Medulla oblongata (tissue), 1 donor: ENCODE measurements at regions not wholly inside any gene's neighbourhood (a gene's known extent, or its start where the extent isn't known, plus 50 kb on each side); places are given as distances from the start of the nearest gene placed in this dataset.

Source experiments
- DNase-seq: peaks from one replicate; pipeline ENCODE4 v3.0.0-alpha.2; 2015; ENCODE audit errors: extremely low spot score

DNA sequence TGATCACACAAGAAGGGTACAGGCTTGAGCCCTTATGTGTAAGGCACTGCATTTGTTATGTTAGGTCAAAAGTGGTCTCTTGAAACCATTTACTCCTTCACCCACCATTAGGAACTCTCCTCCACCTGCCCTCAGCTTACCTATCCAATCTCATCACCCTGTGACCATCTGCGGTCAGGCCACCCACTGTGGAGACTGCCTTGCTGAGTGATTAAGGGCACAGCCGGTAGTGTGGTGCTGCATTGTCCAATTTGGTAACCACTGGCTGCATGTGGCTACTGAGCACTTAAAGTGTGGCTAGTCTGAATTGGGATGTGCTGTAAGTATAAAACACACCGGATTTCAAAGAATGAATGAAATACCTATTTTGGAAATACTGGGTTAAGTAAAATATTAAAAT, 177.1 kb upstream of the PARP11 start:
- no peak for DNase-seq

DNA sequence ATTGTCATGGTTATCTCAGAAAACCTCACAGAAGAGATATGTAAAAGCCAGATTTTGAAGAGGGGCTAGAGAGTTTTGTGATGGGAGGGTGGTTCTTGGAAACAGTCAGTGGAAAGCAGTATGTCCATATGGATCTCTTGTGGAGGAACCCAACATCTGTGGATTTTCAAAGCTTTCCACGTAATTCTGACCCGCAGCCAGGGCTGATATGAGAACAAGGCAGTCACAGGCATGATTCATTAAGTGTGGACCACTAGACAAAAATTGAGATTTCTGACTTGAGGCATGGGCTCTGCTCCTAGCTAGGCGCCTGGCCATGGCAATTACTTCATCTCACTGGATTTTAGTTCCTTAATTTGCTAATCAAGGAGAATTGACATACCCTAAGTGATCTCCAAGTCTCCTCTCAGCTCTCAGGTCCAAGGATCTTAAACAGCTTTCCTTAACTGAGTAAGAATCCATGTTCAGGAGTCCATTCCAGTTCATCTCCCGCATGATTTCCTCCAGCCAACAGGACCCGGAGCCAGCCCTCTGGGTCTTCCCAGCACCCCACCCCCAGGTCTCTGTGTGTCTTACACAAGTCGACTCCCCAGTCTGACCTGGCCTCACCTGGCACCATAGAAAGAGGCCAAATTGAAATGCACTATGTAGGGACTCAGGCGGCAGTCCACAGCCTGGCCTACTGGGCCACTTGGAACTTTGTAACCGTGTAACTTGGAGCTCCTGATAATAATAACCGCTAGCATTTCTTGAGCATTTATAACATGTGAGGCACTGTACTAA, 176.3 kb upstream of the PARP11 start:
- DNase-seq: no peak

DNA sequence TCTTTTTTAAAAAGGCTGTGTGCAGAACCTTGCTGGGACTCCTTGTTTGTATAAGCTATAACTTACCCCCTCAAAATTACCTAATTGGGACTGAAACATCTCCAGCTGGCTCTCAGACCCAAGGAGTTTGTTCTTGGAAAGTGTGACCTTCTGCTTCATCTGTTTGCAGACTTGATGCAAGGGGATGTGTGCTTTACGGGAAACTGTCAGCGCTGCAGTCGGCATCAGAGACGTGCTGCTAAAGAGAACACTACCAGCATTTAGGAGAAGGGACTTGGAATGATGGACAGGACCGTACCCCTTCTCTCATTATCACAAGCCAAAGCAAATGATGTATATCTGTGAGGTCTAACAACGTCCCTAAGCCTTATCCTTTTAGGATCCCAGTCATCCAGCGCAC, 174.2 kb upstream of the PARP11 start:
- DNase-seq: no peak

DNA sequence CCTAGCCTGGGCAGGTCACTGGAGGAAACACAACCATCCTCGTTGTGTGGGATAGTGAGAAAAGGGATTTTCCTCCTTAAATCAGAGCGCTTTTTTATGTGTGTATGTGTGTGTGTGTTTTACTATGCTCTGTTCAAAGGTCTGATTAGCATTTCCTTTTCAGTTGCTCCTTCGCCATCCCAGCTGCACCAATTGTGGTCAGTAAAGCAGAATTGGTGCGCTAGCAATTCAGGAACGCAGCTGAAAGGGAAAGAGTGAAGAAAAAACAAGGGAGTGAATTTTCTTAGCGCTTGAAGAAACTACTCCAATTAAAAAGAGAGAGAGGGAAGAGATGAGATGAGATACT, 173.3 kb upstream of the PARP11 start:
- DNase-seq: no peak

DNA sequence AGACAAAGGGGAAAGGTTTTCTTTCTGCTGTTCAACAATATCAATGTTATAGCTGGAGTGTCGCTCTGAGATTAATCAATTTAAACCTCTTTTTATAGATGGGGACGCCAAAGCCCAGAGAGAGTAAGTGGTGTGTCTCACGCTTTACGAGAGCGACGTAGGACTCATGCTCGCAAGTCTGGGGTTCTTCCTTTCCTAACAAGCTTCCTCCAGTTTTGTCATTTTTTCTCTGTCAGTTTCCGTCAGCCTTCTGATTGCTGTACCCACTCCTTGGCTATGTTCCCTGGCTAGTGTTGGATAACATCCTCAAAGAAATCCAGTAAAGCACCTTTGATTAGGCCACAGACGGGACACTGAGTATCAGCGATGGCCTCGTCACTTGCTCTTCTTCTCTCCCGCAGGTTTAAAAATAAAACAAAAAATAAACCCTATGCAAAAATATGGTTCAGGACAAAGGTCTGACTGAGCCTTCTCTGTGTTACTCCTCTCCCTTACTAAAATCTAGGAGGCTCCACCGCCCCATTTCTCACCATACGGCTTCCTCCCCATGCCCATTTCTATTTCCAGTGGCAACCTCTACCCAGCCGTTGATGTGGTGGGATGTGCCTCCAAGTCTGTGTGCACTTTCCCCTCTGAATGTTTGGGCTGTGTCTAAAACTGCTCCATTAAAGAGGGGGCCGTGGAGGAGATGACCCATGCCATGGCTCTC, 172.7 kb upstream of the PARP11 start:
- DNase-seq: no peak

DNA sequence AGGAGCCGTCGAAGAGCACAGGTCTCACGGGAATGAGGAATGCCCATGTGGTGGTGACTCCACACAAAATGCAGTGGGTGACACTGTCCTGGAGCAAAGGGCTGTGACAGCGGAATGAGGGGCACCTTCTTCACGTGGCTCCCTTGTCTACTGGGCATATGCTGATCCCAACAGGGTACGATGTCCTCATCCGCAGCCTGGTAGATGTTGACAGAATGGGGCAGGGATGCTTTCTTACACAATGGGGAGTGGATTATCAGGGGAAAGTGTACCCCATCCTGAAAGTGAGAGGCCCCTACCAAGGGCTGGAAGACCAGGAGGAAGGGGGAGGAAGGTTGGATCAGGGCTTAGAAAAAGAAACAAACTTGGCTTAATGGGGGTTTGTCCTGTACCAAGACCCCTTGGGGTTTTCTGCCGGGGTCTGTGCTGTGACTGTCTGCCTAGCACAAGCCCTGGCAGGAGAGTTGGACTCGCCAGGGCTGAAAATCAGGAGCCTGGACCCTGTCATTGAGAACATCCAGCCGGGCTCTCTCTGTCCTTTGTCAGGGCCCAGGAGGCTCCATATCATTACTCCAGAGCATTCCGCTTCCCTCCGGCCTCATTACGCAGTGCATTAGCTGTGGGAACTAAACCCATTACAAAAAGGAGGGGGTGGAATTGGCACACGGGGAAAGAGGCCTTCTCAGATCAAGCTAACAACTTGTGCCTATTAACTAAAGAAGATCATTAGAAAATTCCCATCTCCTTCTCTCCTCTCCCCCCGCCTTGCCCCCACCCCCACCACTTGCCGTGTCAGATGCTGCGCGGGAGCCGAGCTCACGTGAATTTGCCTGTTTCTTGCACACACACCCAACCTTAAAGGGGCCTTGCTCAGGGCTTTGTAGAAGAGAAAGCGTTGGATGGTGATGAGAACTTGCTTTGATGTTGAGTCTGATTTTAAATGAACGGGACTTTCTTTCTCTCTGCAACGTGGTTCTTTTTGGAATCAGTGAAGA, 171.8 kb upstream of the PARP11 start:
- DNase-seq: no peak

DNA sequence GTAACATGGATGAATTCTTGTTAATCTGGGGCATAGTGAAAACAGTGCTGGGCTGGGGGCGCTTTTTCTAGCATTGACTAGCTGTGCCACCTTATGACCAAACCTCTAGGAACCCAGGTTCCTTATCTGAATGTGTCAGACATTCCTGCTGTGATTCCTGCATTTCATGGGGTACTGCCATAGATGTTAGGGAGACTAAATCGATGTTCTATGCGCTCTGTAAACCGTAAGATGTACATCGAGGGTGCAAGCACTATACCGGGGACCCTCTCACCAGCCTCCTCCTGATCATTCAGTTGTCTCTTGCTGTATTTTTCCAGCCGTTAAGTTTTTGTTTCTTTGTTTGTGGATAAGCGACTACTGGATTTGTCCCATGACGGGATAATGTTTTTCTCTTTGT, 170.9 kb upstream of the PARP11 start:
- DNase-seq: no peak

DNA sequence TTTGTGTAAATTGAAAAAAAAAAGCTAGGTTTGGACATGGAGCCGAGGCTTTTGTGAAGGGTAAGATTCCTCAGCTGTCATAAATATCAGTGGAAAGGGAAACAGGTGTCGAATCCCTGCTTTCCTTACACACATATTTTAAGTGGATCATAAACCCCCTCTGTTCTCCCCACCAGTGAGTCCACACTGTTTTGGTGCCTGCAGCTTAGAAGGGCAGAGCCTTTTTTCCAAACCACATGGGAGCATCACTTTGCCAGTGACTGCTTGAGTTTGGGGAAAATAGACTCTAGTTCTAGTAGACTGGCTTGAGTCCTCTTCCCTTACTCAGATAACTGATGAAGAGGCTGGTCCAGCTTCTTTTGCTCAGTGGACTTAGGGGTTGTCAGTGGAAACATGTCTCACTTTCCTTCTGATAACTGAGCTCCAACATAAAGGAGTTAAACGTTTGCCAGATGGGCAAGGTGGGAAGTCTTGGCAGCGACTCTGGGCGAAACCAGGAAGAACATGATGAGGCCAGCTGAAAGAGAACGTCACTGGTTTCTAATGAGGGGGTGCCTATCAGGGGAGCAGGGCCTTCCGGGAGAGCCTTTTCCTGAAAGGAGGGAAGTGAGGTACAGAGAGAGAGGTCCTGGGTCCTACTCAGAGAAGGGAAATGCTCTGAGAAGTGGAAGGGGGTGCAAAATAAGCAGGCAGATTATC, 168.1 kb upstream of the PARP11 start:
- DNase-seq: no peak

DNA sequence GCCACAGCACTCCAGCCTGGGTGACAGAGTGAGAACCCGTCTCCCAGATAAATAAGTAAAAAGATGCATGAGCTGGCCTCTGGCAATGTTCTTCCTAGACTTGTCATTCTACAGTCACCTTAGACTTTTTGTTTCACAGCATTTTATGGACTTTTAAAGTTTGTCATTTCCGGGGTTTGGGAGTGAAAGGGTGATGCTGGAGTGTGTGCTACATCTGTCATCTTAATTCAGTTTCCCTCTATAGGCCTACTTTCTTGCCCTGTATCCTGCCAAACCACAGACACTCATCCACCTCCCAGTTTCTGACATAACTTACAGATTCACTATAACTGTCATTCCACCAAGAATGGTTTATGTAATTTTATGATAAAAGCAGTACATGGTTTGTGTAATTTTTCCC, 166.7 kb upstream of the PARP11 start:
- DNase-seq: no peak

DNA sequence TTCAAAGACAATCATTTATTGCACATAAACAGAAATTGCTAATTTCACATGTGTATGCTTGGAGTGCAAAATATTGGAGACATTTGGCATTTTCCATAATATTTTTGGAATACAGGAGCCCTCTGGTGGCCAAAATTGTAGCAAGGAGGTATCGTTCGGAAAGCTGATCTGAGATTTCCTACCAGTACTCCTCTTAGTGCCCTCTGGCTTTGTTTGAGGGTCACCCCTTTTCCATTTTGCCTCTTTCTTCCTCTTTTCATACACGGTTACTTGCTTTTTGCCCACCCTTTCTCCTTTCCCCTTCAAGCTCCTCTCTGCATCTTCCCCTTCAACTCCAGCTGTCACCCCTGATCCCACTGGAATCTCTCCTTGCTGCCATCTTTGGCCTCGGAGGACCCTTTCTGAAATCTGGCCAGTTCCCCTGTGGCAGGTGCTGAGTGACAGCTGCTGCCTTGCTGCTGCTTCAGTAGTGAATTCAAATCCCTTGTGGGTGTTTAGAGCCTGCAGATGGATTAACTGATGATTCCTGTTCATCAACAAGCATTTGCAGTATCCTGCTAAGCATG, 164.6 kb upstream of the PARP11 start:
- peak; percentile 63 for DNase-seq

DNA sequence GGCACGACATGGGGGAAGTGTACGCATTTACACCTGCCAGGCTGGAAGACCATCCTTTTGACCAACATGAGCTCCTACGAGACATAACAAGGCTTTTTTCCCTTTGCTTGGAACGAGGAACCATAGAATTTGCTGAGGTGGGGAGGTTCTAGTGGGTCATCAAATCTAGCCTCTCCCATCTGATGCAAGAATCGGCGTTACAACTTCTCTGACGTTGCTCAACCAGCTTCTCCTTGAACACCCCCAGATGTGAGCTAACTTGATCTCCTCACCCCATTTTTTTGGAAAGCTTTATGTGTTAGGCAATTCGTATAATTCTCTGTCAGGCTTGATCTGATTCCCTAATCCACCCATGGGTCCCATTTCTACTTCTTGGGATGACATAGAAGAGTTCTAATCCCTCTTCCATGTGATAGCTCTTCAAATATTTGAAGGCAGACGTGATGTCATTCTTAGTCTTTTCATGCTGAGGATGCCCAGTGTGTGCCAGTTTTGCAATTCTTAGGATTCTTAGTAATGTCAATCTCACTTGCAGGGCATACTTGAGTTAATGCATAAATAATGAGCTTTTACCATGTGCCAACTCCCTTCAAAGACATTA, 163.6 kb upstream of the PARP11 start:
- no peak for DNase-seq

DNA sequence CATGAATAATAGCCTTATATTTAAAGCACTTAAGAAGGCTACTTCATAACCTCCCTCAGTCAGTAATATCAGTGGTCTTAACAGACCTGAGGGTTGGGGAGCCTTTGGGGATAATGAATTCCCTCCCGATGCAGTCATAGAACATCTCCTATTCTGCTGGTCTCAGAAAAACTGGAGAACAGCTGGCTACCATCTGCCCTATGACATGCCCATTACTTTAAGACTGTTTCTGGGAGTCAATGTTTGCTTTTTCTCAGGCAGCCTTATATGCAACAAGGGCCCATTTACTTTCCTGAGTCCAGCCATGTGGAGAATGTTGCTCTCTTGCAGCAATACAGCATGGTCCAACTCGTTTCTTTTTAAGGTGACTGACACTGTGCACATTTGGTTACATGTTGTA, 161.7 kb upstream of the PARP11 start:
- no peak for DNase-seq

DNA sequence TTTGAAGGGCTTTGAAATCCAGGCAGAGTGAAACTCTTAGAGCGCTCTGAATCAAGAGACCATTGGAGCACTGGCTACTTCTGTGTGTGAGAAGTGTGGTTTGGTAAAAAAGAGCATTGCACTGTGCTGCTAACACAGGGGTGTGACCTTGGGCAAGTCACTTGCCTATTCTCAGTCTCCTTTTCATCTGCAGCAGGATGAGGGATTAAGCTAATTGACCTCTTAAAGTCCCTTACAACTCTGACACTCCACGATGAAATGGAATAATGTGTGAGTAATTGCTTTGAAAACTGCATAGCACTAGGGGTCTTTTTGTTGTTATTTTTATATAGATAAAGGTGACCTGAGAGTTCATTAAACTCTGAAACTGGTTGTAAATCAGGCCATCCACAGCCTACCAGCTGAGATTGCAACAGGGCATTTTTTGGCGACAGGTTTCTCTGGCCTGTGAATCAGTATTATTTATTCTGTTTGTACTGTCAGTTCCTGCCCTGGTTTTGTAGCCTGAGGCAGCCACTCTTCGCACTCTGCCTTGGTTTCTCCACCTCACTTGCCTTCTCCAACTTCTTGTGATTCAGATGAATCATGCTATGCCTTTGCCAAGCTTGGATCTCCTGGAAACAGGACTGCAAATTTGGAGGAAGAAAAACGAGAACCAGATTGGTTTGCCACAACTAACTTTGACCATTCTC, 159.9 kb upstream of the PARP11 start:
- peak; percentile 26 for DNase-seq

DNA sequence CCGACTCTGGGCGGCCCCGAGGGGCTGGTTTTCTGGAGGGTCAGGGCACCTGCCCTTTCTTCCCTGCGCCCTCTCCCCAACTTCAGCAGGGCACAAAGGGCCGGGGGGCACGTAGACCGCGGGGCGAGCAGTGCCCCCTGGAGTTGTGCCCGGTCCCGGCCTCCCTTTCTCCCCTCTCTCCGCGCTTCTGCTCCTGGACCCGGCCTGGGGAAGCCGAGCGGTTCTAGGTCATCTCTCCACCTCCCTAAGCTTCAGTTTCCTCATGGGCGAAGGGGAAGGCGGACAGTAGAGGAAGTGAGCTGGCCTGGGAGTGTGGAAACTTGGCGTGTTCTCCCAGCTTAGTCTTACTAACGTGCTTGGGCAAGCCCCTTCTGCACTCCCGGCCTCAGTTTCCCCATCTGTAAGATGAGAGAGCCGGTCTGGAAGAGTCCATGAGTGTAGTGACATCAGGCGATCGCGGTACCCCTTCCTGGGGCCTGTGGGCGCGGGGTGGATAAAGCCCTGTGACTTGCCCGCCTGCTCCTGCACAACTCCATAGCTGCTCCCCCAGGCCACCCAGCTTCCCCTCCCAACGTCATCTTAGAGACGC, 158.6 kb upstream of the PARP11 start:
- DNase-seq: no peak

DNA sequence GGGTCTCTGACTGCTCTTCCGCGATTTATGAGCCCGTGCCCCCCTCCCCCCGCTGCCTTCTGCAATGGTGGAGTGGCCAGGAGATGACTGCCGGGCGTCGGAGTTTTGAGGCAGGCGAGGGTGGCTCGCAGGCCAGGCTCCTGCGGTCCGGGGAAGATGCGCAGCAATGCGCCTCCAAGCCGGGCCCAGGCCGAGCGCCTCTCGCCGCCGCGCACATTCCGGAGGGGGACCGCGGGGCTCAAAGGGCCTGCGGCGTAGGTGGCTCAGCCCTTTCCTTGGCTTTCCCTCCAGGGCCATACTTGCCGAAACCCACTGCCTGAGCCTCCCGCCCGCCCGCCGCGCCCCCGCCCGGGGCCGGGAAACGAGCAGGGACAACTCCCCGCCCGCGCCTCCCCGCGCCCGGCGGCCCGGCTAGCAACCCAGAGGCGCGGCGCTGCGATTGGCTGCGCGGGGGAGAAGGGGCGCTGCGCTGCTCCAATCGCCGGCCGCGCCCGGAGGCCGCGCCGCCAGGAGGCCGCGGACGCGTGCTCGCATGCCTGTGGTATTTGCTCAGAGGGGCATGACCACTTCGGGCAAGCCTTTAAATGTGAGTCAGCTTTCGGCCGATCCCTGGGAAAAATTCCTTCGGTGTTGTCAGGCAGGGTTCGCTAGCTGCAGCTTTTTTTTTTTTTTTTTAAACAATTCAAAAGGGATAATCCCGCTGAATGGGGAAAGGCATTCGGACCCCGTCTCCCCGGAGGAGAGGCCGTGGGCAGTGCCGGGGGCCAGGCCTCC, 157.9 kb upstream of the PARP11 start:
- DNase-seq: peak; percentile 81

DNA sequence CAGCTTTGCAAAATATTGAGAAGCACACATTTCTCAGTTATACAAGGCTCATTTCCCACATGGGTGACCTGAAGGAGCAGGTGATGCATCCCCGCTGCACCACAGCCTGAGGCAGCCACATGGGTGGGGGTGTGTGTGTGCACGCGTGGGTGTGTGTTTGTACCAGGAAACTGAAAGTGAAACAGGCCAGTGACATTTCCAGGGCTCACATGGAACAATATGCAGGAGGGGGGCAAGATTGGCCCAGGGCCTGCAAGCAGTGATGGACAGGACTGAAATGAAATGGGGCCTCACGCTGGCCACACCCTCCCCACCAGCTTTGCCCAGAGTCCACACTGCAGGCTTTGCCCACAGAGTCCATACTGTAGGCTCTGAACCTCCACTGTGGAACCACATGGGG, 154.2 kb upstream of the PARP11 start:
- DNase-seq: no peak

DNA sequence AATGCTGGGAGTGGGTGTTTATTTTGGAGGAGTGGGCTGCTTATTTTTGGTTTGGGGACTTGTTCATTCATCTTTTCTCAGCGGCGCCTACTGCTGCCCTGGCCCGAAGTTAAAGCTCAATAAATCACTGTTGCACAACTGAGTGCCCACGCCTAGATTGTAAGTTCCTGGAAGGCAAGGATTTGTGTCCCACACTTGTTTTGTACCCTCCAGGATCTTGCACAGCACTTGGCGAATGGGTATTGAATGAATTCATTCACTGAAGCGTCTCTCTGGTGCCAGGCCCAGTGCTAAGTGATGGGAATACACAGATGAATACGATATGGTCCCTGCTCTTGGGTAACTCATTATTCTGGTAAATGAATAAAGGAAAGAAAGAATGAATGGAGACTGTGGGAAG, 153.3 kb upstream of the PARP11 start:
- DNase-seq: no peak

DNA sequence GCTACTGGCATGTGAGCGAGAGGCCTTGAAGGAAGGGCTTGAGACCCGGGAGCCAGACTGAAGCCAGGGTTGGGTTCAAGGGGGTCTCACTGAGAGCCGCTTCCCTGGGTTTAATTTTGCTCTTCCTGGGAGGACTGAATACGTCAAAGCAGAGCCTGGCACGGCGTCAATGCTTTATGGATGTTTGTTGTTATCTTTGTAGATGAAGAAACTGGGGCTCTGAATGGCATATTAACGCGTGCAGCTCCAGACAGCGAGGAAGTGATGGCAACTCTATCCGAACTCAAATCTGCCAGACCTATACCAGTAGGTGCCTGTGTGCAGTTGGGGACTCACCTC, 152.8 kb upstream of the PARP11 start:
- DNase-seq: no peak
